Astrocyte of the cerebellum (primary cell): ENCODE measurements at regions not wholly inside any gene's neighbourhood (a gene's known extent, or its start where the extent isn't known, plus 50 kb on each side); places are given as distances from the start of the nearest gene placed in this dataset.

Experiments used
- DNase-seq: peaks from one replicate; pipeline ENCODE4 v3.0.0-alpha.2; 2011; ENCODE audit warnings: low read depth
- H3K4me3 ChIP-seq: 2 replicates; pipeline ENCODE4 v1.5.1; 2011; ENCODE audit warnings: mild to moderate bottlenecking, low read depth, low read length, moderate library complexity
- in situ Hi-C: cut with HindIII; loops from 2 replicates; pipeline ENCODE4 v1.10.0; 2017; ENCODE audit warnings: low sequenced_read_pairs
- TF ChIP-seq, protein P1 (sequence below): IDR thresholded peaks from 2 replicates; pipeline ENCODE4 v1.5.1; 2012; ENCODE audit warnings: low read length, low read depth, moderate library complexity, mild to moderate bottlenecking; ENCODE audit errors: missing control alignments

DNA sequence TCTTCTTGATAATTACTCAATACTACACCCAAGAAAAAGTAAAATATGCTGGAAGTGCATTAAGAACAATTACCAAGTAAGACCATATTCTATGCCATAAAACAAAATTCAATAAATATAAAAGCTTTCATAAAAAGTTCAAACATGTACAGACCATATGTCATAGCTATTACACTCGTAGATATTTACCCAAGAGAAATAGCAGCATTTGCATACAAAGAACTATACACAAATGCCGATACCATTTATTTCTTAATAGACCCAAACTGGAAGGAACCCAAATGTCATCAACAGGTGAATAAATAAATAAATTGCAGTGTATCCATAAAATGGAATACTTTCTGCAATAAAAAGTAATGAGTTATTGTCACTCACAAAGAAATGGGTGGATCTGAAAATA is 78.3 kb upstream of the SLC16A7 start:
- no peak for DNase-seq
- in situ Hi-C loops: no loop called here
- TF ChIP-seq, protein P1, sequence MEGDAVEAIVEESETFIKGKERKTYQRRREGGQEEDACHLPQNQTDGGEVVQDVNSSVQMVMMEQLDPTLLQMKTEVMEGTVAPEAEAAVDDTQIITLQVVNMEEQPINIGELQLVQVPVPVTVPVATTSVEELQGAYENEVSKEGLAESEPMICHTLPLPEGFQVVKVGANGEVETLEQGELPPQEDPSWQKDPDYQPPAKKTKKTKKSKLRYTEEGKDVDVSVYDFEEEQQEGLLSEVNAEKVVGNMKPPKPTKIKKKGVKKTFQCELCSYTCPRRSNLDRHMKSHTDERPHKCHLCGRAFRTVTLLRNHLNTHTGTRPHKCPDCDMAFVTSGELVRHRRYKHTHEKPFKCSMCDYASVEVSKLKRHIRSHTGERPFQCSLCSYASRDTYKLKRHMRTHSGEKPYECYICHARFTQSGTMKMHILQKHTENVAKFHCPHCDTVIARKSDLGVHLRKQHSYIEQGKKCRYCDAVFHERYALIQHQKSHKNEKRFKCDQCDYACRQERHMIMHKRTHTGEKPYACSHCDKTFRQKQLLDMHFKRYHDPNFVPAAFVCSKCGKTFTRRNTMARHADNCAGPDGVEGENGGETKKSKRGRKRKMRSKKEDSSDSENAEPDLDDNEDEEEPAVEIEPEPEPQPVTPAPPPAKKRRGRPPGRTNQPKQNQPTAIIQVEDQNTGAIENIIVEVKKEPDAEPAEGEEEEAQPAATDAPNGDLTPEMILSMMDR: no peak
- H3K4me3 ChIP-seq: no peak overlapping the region

DNA sequence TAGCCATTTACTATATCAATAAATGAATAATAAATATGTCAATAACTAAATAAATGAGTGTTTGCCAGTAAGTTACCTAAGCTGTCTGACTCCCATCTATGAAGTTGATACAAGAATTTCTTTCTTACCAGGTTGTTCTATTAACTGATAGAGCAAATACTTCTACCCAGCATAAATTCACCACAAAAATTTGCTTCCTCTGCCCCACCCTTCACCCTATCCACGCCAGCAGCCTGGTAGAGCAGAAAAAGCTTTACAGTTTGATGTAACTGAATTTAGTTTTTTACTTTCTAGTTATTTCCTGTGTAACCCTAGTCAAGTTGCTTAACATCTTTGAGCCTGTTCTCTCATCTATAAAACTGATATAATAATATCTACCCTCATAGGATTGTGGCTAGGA is 94.9 kb upstream of the SLC16A7 start:
- TF ChIP-seq, protein P1: no peak
- no peak overlapping the region for H3K4me3 ChIP-seq
- no peak for DNase-seq
- in situ Hi-C loops: loop anchor here (5.0 kb wide), 1 partner anchor 101 kb away; no protein-coding TSS in a partner anchor

DNA sequence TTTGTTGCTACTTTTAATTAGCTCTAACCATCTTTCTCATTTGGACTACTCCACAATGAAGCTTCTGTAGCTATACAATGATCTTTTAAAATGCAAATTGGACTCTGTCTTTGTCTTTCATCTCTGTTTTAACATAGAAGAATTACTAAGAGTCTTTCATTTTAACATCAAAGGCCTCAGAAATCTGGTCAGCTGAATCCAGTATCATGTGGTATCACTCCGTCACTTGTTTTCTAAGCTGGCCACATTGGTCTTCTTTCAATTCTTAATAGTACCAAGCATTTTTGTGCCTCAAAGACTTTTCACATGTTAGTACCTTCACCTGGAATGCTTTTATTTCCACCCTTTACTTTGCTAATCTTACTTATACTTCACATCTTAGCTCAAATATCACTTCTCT is 95.5 kb upstream of the SLC16A7 start:
- TF ChIP-seq, protein P1: no peak
- in situ Hi-C loops: loop anchor here (5.0 kb wide), 1 partner anchor 102 kb away; no protein-coding TSS in a partner anchor
- H3K4me3 ChIP-seq: no peak overlapping the region
- DNase-seq: no peak

DNA sequence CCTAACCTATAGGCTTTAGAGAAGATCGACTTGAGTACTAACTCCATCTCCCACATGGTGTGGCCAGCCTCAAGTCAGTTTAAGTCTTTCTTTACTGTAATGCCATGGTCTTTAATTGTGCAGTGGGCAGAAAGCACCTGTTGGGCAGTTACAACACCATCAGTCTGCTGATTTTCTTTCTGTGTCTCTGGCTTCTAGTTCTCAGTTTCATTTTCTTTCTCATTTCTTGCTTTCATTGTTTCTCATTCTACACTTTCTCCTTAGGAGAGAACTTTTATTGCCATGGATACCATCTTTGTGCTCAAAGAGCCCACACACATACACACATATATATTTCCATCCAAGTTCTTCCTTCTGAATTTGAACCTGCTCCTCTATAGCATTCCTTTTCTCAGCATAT is 96.1 kb upstream of the SLC16A7 start:
- TF ChIP-seq, protein P1: no peak
- DNase-seq: no peak
- H3K4me3 ChIP-seq: no peak overlapping the region
- in situ Hi-C loops: loop anchor here (5.0 kb wide), 1 partner anchor 103 kb away; no protein-coding TSS in a partner anchor

DNA sequence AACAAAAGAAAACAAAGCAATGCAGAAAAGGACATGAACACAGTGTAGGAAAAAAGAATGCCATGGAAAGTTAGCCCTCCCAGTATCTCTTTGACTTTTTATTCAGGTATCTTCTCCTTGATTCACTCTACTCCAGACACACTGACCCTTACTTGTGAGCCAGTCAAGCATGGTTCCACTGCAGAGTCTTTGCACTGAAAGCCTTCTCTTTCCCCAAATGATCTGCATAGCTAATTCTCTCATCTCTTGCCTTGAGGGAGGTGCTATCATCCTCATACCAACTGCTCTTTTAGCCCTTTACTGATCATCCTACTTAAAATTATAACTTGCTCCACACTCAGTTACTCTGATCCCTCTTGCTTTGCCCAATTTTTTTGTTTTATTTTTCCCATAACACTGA is 101.2 kb upstream of the SLC16A7 start:
- DNase-seq: no peak
- in situ Hi-C loops: no loop called here
- no peak overlapping the region for H3K4me3 ChIP-seq
- TF ChIP-seq, protein P1: no peak

DNA sequence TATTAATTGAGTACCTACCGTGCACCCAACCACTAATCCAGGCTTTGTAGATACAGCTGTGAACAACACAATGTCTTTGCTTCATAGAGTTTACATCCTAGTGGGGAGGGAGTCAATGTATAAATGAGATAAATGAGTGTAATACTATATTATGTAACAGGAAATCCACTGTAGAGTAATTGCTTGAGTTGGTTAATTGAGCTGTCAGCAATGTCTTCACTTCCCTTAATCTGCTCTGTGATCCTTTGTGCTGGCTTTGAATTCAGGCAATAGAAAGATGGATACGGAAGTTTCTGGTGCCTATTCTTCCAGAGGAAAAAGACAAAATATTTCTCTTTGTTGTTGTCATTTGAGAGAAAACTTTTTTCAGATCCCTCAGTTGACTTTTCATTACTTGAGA is 104.0 kb upstream of the SLC16A7 start:
- TF ChIP-seq, protein P1: no peak
- H3K4me3 ChIP-seq: no peak overlapping the region
- in situ Hi-C loops: no loop called here
- DNase-seq: no peak

DNA sequence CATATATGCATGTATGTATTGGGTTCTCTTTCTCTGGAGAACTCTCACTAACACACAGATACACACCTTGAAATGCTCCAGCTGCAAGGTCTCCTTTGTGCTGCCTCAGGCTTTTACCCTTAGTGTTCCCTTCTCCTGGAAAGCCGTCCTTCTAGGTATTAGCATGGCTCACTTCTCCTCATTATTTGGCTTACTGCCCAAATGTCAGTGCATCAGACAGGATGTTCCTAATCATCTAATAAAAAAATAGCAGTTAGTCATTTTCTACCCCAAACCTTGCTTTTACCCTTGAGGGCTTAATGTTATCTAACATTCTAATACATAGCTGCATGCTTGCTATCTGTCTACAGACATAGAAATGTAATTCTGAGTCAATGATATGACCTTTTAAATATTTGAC is 109.0 kb upstream of the SLC16A7 start:
- no peak overlapping the region for H3K4me3 ChIP-seq
- in situ Hi-C loops: no loop called here
- TF ChIP-seq, protein P1: no peak
- DNase-seq: no peak
